HEK293 (cell line): ENCODE measurements at regions not wholly inside any gene's neighbourhood (a gene's known extent, or its start where the extent isn't known, plus 50 kb on each side); places are given as distances from the start of the nearest gene placed in this dataset.
"Not testable (repeated sequence)": the region's sequence is repeated elsewhere in the genome, so short reads cannot be mapped to it uniquely, and the experiment has no call there.

ENCODE experiments used
- CTCF ChIA-PET: fragments of 350-600 bp; formaldehyde crosslinking; extraction: SDS; loops from one replicate; lab custom pipeline; 2021; ENCODE audit warnings: antibody characterized with exemption; lab: Yijun Ruan, JAX
- POLR2A ChIA-PET: fragments of 300-600 bp; formaldehyde crosslinking; extraction: SDS; loops from one replicate; lab custom pipeline; 2020; ENCODE audit warnings: antibody characterized with exemption, inconsistent platforms; lab: Yijun Ruan, JAX
- H3K27ac ChIP-seq: fragments of 200-500 bp; sonication (Bioruptor generic); 2 replicates; pipeline ENCODE4 v1.5.1; 2014; ENCODE audit warnings: low read depth, low read length, control low read depth, inconsistent platforms; ENCODE audit errors: extremely low read depth
- H3K36me3 ChIP-seq, 2 experiments: fragments of 200-500 bp in 1 of 2; sonication (Bioruptor generic) in 1 of 2; 1 replicate in 1 of 2; 2 replicates in 1 of 2; pipeline ENCODE4 v1.5.1; 2014 to 2017; ENCODE audit warnings: inconsistent platforms in 2 of 2, low read length in 2 of 2; ENCODE audit not compliant: control insufficient read depth in 2 of 2, insufficient read depth in 1 of 2
- H3K4me1 ChIP-seq: fragments of 200-500 bp; sonication (Bioruptor generic); 2 replicates; pipeline ENCODE4 v1.5.1; 2014; ENCODE audit warnings: mild to moderate bottlenecking, low read length, inconsistent platforms; ENCODE audit not compliant: control insufficient read depth, insufficient read depth
- H3K4me3 ChIP-seq: 2 replicates; pipeline ENCODE4 v1.5.1; 2011; ENCODE audit warnings: low read depth, mild to moderate bottlenecking, control low read depth, low read length, moderate library complexity
- H3K9me3 ChIP-seq: fragments of 200-500 bp; sonication (Bioruptor generic); 2 replicates; pipeline ENCODE4 v1.5.1; 2014; ENCODE audit warnings: low read depth, low read length, inconsistent platforms; ENCODE audit not compliant: control insufficient read depth, insufficient read depth
- KLF16 ChIP-seq: fragments of 450-650 bp; formaldehyde crosslinking; IDR thresholded peaks from 2 replicates; pipeline ENCODE4 v1.5.1; 2017; ENCODE audit warnings: missing biosample characterization, missing genetic modification characterization
- KLF8 ChIP-seq: fragments of 450-650 bp; formaldehyde crosslinking; IDR thresholded peaks from 2 replicates; pipeline ENCODE4 v1.5.1; 2016; ENCODE audit warnings: missing biosample characterization, missing genetic modification characterization
- RBAK ChIP-seq: fragments of 450-650 bp; formaldehyde crosslinking; IDR thresholded peaks from 2 replicates; pipeline ENCODE4 v1.5.1; 2016; ENCODE audit warnings: missing biosample characterization, missing genetic modification characterization
- SCRT2 ChIP-seq: fragments of 450-650 bp; formaldehyde crosslinking; IDR thresholded peaks from 2 replicates; pipeline ENCODE4 v1.5.1; 2016; ENCODE audit warnings: missing biosample characterization, missing genetic modification characterization
- SP3 ChIP-seq: fragments of 450-650 bp; formaldehyde crosslinking; IDR thresholded peaks from 2 replicates; pipeline ENCODE4 v1.5.1; 2016; ENCODE audit warnings: missing biosample characterization, missing genetic modification characterization
- ZNF112 ChIP-seq: fragments of 450-650 bp; formaldehyde crosslinking; IDR thresholded peaks from 2 replicates; pipeline ENCODE4 v1.5.0; 2017; ENCODE audit warnings: missing biosample characterization, missing genetic modification characterization
- ZNF138 ChIP-seq: fragments of 450-650 bp; formaldehyde crosslinking; IDR thresholded peaks from 2 replicates; pipeline ENCODE4 v1.5.1; 2016; ENCODE audit warnings: missing biosample characterization, missing genetic modification characterization, borderline replicate concordance
- ZNF155 ChIP-seq: fragments of 450-650 bp; formaldehyde crosslinking; IDR thresholded peaks from 2 replicates; pipeline ENCODE4 v1.5.1; 2016; ENCODE audit warnings: missing biosample characterization, missing genetic modification characterization
- ZNF202 ChIP-seq: fragments of 450-650 bp; formaldehyde crosslinking; IDR thresholded peaks from 2 replicates; pipeline ENCODE4 v1.5.1; 2016; ENCODE audit warnings: missing biosample characterization, missing genetic modification characterization, borderline replicate concordance
- ZNF211 ChIP-seq: fragments of 450-650 bp; formaldehyde crosslinking; IDR thresholded peaks from 2 replicates; pipeline ENCODE4 v1.5.1; 2016; ENCODE audit warnings: low read depth, missing biosample characterization, missing genetic modification characterization
- ZNF274 ChIP-seq, 2 experiments: fragments of 200-500 bp in 1 of 2; fragments of 450-650 bp in 1 of 2; sonication (Bioruptor generic) in 1 of 2; formaldehyde crosslinking in 1 of 2; IDR thresholded peaks; 2 replicates each; pipeline versions ENCODE4 v1.5.1 to v1.6.1; 2014 to 2016; ENCODE audit warnings: borderline replicate concordance in 1 of 2, inconsistent platforms in 1 of 2, low read length in 1 of 2, missing biosample characterization in 1 of 2, missing genetic modification characterization in 1 of 2
- ZNF292 ChIP-seq: fragments of 450-650 bp; formaldehyde crosslinking; IDR thresholded peaks from 2 replicates; pipeline ENCODE4 v1.5.1; 2016; ENCODE audit warnings: low read depth, missing biosample characterization, missing genetic modification characterization, borderline replicate concordance
- ZNF473 ChIP-seq: fragments of 450-650 bp; formaldehyde crosslinking; IDR thresholded peaks from 2 replicates; pipeline ENCODE4 v1.5.1; 2017; ENCODE audit warnings: missing biosample characterization, missing genetic modification characterization
- ZNF529 ChIP-seq: fragments of 450-650 bp; formaldehyde crosslinking; IDR thresholded peaks from 2 replicates; pipeline ENCODE4 v1.5.1; 2017; ENCODE audit warnings: missing genetic modification characterization, missing biosample characterization; ENCODE audit not compliant: insufficient replicate concordance
- ZNF585B ChIP-seq: fragments of 450-650 bp; formaldehyde crosslinking; IDR thresholded peaks from 2 replicates; pipeline ENCODE4 v1.5.1; 2016; ENCODE audit warnings: missing biosample characterization, missing genetic modification characterization
- ZNF600 ChIP-seq: fragments of 450-650 bp; formaldehyde crosslinking; IDR thresholded peaks from 2 replicates; pipeline ENCODE4 v1.5.1; 2016; ENCODE audit warnings: missing biosample characterization, missing genetic modification characterization
- ZNF610 ChIP-seq: fragments of 450-650 bp; formaldehyde crosslinking; IDR thresholded peaks from 2 replicates; pipeline ENCODE4 v1.5.1; 2016; ENCODE audit warnings: missing biosample characterization, missing genetic modification characterization, borderline replicate concordance
- ZNF626 ChIP-seq: fragments of 450-650 bp; sonication (Bioruptor Pico); formaldehyde crosslinking; IDR thresholded peaks from 2 replicates; pipeline ENCODE4 v1.5.1; 2018; ENCODE audit warnings: missing biosample characterization, missing genetic modification characterization, inconsistent platforms
- ZNF677 ChIP-seq: fragments of 450-650 bp; IDR thresholded peaks from 2 replicates; pipeline ENCODE4 v1.5.0; 2018; ENCODE audit warnings: missing biosample characterization, mild to moderate bottlenecking, missing genetic modification characterization, moderate library complexity
- ZSCAN16 ChIP-seq: fragments of 450-650 bp; formaldehyde crosslinking; IDR thresholded peaks from 2 replicates; pipeline ENCODE4 v1.5.1; 2016; ENCODE audit warnings: missing biosample characterization, missing genetic modification characterization
- TF ChIP-seq, protein P1 (sequence below): fragments of 450-650 bp; formaldehyde crosslinking; IDR thresholded peaks from 2 replicates; pipeline ENCODE4 v1.5.1; 2016; ENCODE audit warnings: missing biosample characterization, missing genetic modification characterization
- TF ChIP-seq, protein P2 (sequence below): fragments of 450-650 bp; formaldehyde crosslinking; IDR thresholded peaks from 2 replicates; pipeline ENCODE4 v1.5.1; 2017; ENCODE audit warnings: missing biosample characterization, mild to moderate bottlenecking, missing genetic modification characterization, moderate library complexity

DNA sequence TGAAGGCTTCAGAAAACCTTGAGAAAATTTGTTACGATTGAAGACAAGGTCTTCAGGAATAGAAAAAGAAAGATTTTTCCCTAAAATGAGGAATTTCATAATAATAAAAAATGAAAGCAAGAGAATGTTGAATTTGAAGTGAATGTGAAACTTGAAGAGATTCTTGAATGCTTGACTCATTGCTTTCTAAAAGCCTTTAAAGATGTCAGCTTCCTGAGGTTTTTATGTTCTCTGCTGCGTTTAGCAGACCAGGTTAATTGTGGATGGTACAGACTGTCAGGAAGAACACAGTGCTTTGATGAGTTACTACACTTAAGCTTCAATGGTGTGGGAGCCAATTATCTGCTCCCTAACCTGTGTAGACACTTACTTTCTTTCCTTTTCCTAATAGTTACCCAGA is 96.3 kb upstream of the FNDC3A start:
- no peak overlapping the region for H3K4me3 ChIP-seq
- no peaks in the 10 kb centered on the region for H3K9me3 ChIP-seq
- no peaks in the 10 kb centered on the region for H3K4me1 ChIP-seq
- ChIA-PET POLR2A (no interaction called here), CTCF (interaction anchor here (0.6 kb wide), 1 partner anchor 1262 kb away, joined by 3 read pairs; no protein-coding TSS in a partner anchor)
- H3K27ac ChIP-seq, result no peak overlapping the region
- TF ChIP-seq ZNF292 (no peak), SCRT2 (tag by site-specific recombination) (no peak), ZSCAN16 (no peak), ZNF473 (tag by site-specific recombination) (no peak), ZNF610 (tag by site-specific recombination) (no peak), ZNF585B (no peak), ZNF211 (tag by site-specific recombination) (no peak), KLF8 (no peak), ZNF202 (tag by site-specific recombination) (no peak), ZNF274 (IDR thresholded peaks at IDR 0.05; ENCODE audit: low read length) (no peak), ZNF274 (tag by site-specific recombination; IDR thresholded peaks at IDR 0.05; ENCODE audit: borderline replicate concordance) (no peak), ZNF600 (tag by site-specific recombination) (no peak)
- TF ChIP-seq, protein P1, sequence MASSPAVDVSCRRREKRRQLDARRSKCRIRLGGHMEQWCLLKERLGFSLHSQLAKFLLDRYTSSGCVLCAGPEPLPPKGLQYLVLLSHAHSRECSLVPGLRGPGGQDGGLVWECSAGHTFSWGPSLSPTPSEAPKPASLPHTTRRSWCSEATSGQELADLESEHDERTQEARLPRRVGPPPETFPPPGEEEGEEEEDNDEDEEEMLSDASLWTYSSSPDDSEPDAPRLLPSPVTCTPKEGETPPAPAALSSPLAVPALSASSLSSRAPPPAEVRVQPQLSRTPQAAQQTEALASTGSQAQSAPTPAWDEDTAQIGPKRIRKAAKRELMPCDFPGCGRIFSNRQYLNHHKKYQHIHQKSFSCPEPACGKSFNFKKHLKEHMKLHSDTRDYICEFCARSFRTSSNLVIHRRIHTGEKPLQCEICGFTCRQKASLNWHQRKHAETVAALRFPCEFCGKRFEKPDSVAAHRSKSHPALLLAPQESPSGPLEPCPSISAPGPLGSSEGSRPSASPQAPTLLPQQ (tag by site-specific recombination), result no peak
- H3K36me3 ChIP-seq, result no peaks in the 10 kb centered on the region

DNA sequence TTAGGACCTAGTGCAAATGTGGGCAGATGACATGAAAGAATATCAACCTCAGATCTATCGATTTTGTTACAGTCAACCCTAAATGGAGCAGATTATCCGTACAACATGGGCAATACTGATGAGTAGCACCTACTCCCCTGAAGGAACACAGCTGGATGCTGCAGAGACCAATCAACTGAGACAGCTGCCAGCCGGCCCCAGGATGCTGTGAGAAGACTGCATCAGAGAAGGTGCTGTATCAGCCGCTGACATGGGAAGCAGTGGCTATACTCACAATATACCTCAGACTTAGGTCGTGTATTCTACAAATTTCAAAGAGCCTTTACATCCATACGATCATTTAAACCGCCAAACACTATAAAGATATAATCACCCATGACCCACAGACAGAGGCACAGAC is 95.9 kb upstream of the FNDC3A start:
- ChIA-PET CTCF (no interaction called here), POLR2A (no interaction called here)

DNA sequence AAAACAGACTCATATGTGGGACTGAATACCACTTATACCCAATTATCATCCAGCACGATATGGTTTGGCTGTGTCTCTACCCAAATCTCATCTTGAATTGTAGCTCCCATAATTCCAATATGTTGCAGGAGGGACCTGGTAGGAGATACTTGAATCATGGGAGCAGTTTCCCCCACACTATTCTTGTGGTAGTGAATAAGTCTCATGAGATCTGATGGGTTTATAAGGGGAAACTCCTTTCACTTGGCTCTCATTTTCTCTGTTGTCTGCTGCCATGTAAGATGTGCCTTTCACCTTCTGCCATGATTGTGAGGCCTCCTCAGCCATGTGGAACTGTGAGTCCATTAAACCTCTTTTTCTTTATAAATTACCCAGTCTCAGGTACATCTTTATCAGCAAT is 91.9 kb upstream of the FNDC3A start:
- H3K36me3 ChIP-seq, H3K27ac ChIP-seq, H3K4me1 ChIP-seq, H3K9me3 ChIP-seq, CTCF ChIA-PET, POLR2A ChIA-PET, H3K4me3 ChIP-seq: not testable (repeated sequence)

More for the DNA sequence above, 95.9 kb upstream of the FNDC3A start:
- Histone ChIP-seq H3K9me3 (no peaks in the 10 kb centered on the region), H3K4me3 (no peak overlapping the region), H3K27ac (no peak overlapping the region), H3K4me1 (no peaks in the 10 kb centered on the region), H3K36me3 (no peaks in the 10 kb centered on the region)
- TF ChIP-seq ZNF138 (tag by site-specific recombination) (no peak), RBAK (no peak), SP3 (no peak), ZNF112 (tag by site-specific recombination) (no peak), ZNF155 (tag by site-specific recombination) (no peak), KLF16 (tag by site-specific recombination) (no peak), ZNF626 (tag by site-specific recombination) (no peak), ZNF677 (tag by site-specific recombination) (no peak), ZNF529 (tag by site-specific recombination) (no peak)
- TF ChIP-seq, protein P2, sequence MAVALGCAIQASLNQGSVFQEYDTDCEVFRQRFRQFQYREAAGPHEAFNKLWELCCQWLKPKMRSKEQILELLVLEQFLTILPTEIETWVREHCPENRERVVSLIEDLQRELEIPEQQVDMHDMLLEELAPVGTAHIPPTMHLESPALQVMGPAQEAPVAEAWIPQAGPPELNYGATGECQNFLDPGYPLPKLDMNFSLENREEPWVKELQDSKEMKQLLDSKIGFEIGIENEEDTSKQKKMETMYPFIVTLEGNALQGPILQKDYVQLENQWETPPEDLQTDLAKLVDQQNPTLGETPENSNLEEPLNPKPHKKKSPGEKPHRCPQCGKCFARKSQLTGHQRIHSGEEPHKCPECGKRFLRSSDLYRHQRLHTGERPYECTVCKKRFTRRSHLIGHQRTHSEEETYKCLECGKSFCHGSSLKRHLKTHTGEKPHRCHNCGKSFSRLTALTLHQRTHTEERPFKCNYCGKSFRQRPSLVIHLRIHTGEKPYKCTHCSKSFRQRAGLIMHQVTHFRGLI (tag by site-specific recombination), result no peak
